Fibroblast of skin of back (primary cell): ENCODE measurements at regions not wholly inside any gene's neighbourhood (a gene's known extent, or its start where the extent isn't known, plus 50 kb on each side); places are given as distances from the start of the nearest gene placed in this dataset.

Experiments used
- DNase-seq: peaks from one replicate; pipeline ENCODE4 v3.0.0-alpha.2; 2013

DNA sequence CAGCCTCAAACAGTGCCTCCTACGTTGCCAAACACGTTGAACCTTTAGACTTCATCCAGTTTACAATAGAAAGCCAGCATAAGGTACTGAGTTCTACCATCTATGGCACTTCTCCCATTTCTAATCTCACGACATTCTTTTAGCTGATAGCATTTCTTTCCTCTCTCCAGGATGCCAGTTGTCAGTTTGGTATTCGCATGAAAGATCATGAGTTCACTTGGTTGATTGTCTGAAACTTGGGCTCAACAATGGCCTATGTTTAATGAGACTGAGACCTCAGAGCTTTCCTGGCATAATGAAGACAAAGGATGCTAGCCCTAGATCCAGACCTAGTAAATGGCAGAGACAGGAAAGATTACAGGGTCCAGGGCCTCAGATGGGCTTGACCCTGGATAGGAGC, 69.2 kb upstream of the SPRY1 start:
- DNase-seq: no peak

DNA sequence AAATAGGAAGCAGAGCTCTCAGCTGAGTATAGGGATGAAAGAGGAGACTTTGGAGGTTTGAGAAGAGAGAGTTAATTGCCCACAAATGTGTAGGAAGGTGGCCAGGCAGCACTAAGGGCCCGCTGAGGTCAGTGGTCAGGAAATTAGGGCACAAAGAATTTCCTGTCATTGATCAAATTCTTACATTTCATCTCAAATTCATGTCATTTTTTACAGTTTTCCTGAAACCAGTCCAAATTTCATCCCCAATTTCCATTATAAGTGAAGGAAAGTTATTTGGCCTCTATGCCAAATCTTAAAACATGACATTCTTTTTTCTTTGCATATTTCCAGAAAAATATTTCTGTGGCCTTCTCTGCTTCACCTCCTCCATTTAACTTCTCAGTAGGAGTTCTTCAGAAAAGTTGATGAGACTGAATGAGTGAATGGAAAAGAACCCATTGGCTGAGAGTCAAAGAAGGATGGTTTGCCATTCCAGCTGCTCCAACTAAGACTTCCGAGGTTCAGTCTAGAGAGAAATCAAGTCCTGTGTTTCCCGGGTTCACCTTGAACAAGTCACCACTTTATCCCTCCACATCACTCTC, 68.7 kb upstream of the SPRY1 start:
- DNase-seq: no peak

DNA sequence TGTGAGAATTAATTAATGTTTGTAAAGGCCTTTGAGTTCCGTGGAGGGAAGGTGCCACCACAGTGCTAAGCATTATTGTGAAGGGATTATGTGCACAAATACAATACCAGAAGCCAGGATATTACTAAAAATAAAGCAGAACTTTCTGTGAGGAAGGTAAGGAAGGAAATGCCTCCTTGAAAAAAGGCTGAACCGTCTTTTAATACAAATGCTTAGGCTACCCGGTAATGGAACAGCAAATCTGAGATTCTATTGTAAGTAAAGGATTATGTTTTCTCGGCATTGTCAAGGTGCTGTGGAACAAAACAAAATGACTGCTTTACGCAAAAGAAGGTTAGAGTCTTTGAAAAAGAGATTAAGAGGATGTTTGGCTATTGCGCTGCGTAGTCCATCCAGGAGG, 57.9 kb upstream of the SPRY1 start:
- no peak for DNase-seq

DNA sequence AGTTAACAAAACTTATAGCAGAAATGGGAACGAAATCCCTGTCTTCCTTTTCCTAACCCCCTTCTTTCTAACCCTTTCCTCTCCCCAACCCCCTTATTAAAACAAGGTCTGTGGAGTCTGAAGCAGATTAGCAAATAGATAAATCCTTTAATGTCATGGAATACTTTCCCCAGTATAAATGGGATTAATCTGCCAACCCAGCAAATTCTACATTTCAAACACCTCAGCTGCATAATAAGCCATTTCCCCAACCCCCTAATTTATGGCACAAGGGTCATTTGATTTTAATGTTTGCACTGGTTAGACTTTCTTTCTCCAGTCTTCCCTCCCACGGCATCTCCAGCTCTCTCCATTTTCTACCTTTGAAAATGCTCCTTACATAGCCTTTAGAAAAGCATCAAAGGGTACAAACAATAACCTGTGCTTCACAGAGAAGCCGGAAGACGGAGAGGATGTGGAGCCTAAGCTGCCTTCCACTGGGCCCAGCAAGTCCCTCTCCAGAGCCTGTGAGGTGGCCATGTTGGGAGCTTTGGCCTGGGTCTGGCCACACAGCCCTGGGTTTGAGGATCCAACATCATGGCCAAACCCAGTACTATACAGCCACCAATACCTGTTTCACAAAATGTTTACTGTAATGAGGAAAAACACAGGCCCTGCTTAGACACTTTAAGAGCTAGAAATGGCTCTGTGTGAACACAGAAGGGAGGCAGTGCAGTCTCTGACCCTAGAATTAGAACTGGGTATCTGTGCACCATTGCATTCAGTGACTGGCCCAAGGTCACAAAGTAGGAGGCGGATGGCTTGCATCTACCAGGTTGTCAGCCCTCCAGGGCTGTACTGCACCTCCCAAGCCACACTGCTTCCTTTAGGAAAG, 56.9 kb upstream of the SPRY1 start:
- DNase-seq: no peak

DNA sequence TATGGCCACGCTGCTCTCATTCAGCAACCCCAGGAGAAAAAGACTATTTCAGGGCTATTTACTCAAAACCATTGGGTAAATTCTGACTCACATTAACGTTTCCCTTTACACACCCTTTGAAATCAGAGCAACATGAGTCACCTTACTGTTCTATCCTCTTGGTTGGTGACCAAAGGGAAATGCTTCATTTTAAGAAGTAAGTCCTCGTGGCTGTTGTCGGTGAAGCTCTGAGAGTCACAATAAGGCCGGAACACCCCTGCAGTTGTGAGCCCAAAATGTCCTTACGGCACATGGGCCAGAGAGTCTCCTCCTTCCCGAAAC, 56.3 kb upstream of the SPRY1 start:
- DNase-seq: peak; percentile 86

DNA sequence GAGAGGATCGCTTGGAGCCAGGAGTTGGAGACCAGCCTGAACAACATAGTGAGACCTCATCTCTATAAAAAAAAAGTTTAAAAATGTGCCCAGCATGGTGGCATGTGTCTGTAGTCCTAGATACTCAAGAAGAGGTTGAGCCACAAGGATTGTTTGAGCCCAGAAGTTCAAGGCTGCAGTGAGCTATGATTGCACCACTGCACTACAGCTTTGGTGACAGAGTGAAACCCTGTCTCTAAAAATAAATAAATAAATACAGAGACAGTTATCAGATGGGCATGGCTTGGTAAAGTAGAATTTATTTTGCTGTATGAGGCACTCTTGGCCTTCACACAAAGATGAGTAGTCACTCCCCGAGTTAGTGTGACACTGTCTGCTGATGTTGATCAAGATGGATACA, 54.1 kb upstream of the SPRY1 start:
- DNase-seq: no peak

DNA sequence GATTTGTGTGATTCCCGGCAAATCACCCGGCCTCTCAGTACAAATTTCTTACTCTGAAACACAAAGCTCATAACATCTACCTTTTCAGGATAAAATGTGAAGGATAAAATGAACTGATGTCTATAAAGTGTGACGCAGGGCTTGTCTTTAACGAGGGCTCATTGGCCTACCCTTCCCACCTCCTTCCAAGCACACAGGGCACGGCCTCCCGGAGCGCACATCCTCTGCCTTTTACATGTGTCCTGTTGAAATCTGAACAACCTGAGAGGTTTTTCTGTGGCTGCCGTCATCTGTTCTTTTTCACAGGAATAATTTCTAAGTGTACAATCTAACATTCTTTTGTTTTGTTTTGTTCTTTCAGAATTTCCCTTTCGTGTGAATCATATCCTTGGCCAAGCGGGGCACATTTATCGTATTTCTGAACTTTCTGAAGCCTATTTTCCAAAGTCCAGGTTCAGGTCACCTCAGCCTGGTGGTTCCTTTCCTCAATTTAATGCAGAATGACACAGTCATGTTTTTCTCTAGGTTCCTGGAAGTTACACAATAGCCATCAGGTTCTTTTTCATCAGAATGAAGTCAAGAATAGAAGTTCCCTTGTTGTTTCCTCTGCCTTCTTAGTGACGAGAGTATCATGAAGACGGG, 53.1 kb upstream of the SPRY1 start:
- no peak for DNase-seq

DNA sequence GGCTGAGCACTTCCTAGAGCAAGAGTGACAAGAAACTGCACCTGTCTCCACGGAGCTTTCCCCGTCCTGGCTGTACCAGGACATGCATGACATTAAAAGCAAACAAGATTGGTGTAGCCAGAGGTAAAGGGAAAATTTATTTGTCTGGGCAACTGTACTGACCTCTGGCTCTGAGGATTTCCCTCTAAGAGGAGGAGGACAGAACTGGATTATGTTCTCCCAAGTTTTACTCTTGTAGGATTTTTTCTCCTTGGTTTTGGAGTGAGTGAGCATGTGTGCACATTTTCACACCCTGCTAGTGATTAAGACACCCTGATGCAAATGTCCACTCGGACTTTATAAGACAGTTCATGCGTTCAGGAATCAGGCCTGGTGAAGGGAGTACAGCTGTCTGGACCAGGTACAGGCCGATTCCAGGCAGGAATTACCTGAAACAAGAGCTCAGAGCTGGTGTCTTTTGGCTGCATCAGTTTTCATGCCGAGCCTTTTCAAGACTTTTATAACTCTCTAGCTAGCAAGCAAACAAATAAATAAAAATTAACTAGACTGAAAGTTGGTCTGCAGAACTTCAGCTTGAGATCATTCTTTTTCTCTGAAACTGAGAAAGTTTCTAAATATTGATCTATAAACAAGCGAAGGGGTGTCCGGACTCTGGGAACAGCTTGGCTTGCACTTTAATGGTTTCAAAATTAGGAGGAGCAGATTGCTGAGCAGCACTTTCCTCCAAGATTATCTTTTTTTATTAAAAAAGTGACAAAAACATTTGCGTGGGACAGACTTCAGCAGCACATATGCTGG, 51.3 kb upstream of the SPRY1 start:
- no peak for DNase-seq

DNA sequence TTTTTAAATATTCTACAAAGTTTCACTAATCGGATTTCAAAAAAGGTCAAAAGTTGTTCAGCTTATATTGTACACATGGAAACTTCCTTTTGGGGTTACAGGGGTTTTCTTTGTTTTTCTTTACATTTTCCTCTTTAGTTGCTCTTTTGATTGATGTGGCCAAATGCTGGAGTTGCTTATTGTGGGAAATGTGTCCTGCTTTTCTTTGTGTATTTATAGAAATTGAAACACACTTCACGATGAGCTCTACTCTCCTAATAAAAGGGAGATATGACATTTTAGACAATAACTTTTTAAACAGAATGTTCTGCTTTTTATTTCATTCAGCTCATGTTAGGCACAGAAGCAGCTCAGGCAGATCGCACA, 50.7 kb upstream of the SPRY1 start:
- DNase-seq: no peak

DNA sequence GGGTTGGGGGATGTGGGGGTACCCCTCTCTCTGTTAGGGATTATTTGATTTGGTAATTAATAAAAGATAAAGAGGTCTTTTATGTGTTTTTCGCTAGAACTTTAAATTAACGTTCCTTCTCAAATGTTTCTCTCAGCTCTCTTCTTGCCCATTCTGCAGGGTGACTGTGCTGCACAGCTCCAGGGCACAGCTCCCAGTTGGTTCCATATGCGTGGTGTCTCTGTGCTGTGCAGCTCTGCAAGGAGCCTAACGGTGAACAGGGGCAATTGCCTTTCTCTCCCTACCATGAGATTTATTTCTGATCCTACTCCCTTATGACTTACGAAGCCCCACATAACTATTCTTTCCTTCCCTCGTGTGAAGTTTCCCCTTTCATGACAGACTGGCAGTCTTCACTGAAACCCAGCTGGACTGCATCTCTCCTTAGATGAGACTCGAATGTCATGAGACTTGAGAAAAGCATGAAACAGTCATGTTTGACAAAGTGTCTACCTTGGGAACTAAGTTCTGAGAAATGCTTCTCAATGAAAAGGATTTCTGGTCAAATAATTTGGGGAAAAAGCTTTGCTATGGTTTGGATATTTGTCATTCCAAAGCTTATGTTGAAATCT, 50.2 kb upstream of the SPRY1 start:
- no peak for DNase-seq
